NCI-H446 (cell line): ENCODE measurements at regions not wholly inside any gene's neighbourhood (a gene's known extent, or its start where the extent isn't known, plus 50 kb on each side); places are given as distances from the start of the nearest gene placed in this dataset.

Experiments
- DNase-seq, 2 experiments: peaks; one replicate each; lab custom pipeline; 2025; lab: John Stamatoyannopoulos, UW

DNA sequence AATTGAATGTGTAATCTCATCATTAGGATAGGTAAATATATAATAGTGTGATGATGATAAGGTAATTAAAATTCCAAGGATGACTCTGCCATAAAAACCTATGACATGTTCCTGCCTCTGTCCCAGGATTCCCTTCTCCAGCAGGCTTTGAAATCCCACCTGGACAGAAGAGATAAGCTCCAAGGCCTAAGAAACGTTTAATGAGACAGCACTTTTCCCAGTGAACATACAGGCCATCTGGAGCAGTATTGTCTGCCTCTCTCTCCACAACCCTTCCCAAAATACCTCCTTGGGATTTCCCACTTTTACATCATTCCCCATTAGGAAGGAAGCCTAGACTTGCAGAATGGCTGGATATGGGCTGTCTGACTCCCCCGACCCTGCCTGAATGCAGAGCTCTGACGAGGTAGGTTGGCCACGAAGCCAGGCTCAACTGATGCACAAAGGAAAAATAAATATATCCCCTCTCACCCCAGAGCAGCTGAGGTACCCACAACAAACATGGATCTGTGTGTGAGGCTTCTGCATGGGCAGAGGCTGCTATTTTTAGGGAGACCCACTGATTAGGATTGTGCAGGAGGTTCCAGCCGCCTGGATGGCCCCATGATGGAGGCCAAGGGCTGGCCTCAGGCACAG lies 71.0 kb downstream of the TMPRSS5 start:
- DNase-seq = no peak

GRCh38 chr11:113632981-113633380 lies 73.1 kb downstream of the TMPRSS5 start:
- DNase-seq = no peak

- no peak for DNase-seq
Observed at GRCh38 chr11:113629562-113629961, 76.5 kb downstream of the TMPRSS5 start.

DNA sequence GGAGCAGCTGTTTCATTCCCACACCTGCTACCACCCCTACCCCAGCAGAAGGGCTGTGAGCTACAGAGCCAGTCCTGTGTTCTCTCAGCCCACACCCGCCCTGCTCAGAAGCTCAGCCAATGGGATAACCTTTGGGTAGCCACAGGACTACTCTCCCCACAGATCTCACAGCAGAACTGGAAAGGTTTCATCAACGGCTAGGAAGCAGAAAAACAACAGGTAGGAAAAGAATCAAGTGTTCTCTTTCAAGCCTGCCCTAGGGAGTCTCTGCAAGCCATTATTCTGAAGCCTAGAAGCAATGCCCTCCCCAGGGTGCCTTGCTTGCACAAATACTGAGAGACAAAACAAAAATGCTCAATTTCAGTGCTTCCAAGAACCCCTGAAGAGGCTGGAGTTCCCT lies 77.2 kb downstream of the TMPRSS5 start:
- no peak for DNase-seq

- DNase-seq = no peak
Observed at GRCh38 chr11:113627946-113628345, 78.2 kb downstream of the TMPRSS5 start.

GRCh38 chr11:113627297-113627696 lies 78.8 kb downstream of the TMPRSS5 start:
- no peak for DNase-seq

GRCh38 chr11:113626736-113627135 lies 79.4 kb downstream of the TMPRSS5 start:
- DNase-seq = no peak

DNA sequence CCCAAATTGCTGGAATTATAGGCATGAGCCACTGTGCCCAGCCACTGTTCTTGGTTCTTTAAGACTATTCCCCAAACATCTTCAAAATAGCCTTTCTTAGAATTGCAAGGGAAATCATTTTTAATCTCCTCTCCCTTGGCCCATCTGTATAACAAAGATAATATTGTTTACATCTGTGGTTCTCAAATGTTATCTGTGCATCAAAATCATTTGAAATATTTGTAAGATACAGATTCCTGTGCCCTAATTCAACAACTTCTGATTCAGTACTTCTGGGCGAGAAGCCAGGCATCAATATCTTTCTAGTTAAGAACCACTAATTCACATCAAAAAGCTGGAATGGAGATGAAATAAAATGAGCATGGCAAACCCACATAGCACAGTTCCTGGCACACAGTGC lies 83.0 kb downstream of the TMPRSS5 start:
- DNase-seq = no peak

DNA sequence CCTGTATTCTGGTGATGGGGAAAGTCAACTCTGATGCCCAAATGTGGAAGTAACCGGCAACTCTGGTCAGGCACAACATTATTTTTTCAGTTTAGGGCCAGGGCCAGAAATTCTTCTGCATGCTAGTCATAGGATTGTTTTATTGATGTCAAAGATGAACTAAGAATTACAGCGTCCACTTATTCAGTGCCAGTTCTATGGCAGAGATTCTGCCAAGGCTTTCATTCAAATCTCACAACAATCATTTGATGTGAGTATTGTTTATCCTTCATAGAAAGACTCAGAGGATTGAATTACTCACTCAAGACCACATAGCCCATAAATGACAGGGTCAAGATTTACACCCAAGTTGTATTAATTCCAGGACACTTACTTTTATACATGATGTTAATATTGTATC lies 87.7 kb downstream of the TMPRSS5 start:
- DNase-seq = no peak

- DNase-seq = peak in 1 of 2 experiments; percentile 20
Observed at GRCh38 chr11:113615773-113616172, 90.3 kb downstream of the TMPRSS5 start.

DNA sequence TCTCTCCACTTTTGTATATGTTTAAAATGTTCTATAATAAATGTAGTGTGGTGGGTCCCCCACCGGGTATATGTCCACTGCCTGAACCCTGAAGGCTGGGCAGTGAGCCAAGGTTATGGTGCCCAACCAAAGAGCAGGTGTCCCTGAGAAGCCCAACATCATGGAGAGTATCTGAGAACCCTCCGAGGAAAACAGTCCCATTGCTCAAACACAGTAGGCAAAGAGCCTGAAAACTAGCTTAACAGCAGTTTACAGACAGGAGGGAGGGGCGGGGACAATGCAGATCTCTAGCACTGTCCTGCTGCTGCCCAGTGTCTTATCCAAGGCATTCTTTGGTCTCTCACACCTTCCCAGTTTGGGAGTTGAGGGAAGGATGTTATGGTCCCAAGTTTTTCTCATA lies 91.0 kb downstream of the TMPRSS5 start:
- no peak for DNase-seq

- no peak for DNase-seq
Observed at GRCh38 chr11:113614097-113614496, 92.0 kb downstream of the TMPRSS5 start.

DNA sequence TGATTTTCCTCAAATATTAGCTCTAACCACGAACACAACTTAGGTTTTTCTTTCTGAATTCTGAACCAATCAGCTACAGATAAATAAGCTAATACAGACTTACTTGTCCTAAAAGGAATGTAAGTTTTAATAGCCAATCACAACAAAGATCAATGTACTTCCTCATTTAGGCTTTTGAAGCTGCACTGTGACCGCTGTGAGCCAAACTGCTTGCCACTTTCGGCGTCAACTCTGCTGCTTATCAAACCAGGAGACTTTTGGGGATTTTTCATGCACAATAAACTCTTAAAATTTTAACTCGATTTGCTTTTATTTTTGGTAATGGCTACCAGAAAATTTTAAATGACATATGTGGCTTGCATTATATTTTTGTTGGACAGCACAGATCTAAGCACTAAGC lies 92.5 kb downstream of the TMPRSS5 start:
- DNase-seq = no peak

GRCh38 chr11:113604186-113604585 lies 101.9 kb downstream of the TMPRSS5 start:
- DNase-seq = no peak

DNA sequence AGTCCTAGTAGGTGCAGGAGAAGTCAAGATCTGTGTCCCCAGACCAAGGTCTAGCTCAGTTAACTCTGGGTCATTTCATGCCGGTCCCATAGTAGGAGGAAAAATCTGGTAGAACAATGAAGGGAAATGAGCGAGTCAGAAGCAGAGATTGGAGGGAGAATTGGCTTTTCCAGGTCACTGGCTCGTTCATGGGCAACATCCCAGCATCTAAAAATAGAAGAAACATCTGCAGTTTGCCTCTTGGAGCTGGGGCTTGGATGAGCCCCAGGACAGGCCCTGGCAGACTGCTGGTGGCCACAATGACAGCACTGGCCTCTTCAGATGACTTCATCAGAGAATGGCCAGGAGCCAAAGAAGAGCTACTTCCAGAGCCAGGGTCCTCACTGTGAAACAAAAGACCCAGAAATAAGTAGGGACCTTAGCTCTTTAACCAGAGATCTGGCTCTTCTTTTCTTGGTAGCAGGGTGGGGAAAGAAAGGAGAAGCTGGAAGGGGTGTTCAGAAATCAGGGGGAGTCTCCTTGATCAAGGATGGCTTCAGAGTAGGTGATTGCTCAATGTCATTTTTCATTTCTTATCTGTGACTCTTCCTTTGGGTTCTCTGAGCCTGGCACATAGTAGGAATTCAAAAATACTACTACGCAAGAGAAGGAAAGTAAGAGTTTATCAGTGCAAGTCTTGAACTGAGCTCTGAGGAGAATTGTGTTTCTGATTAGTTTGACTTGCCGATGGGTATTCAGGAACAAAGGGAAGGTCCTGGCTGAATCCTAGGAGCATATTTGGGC lies 102.6 kb downstream of the TMPRSS5 start:
- DNase-seq = peak in 1 of 2 experiments; percentile 60

- DNase-seq = no peak
Observed at GRCh38 chr11:113602483-113602882, 103.6 kb downstream of the TMPRSS5 start.

DNA sequence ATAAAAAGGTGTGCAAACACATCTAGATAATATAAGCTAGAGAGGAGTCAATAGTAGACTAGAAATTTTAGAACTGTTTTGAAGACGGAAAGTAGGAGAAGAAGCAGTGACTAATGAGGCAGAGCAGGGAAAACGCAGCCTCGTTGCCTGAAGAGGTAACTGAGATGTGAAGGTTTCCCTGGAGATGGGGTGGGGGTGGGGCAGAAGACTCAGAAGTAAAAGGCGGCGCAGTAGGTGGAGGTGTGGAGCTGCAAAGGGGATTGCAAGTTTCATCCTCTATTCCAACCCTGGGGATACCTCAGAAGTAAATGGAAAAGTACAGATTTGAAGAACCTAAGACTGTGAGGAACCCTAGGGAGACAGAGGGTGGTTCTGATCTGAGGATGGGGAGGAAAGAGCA lies 109.5 kb downstream of the TMPRSS5 start:
- no peak for DNase-seq

- no peak for DNase-seq
Observed at GRCh38 chr11:113595810-113596594, 110.1 kb downstream of the TMPRSS5 start.

- no peak for DNase-seq
Observed at GRCh38 chr11:113593698-113594308, 112.3 kb downstream of the TMPRSS5 start.

DNA sequence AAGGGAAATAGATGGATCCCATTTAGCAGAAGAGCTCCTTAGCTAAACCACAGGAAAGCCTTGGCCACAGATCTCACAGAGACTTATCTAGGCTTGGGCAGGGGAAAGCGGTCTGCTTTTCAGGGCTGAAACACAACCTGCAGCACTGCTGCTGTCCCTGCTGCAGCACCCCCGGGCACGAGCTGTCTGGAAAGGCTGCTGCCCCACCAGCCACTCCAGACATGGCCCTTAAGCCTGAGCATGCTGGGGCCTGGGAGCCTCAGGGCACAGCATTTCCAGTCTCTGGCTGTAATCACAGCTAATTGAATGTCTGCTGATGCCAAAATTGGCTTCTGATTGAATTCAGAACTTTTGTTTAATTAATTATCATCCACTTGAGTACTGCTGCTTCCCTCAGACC lies 115.0 kb downstream of the TMPRSS5 start:
- DNase-seq = no peak

DNA sequence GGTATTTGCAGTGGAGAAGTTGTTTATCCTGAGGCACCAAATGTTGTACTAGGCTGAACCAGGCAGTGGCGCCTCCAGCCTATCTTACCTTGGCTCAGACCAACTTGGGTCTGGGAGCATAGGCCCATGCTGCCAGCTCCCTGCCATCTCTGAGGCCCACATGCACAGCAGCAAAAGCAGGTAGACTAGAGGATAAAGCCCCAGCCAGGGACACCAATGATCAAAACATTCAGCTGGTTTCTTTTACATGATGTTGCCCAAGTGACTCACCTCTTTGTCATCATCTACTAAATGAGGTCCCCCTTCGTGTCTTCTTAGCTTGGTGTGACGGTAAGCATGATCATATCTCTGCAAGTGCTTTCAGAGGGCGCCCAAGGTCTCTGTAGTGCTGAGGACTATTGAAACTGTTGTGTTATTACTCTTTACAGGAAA lies 112.1 kb upstream of the DRD2 start:
- no peak for DNase-seq

DNA sequence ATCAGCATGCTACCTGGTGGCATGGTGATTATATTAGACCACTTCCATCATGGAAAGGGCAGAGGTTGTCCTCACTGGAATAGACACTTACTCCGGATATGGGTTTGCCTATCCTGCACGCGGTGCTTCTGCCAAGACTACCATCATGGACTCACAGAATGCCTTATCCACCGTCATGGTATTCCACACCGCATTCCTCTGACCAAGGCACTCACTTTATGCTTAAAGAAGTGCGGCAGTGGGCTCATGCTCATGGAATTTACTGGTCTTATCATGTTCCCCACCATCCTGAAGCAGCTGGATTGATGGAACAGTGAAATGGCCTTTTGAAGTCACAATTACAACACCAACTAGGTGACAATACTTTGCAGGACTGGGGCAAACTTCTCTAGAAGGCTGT lies 109.2 kb upstream of the DRD2 start:
- DNase-seq = no peak
